GM12874 (cell line): ENCODE measurements at regions not wholly inside any gene's neighbourhood (a gene's known extent, or its start where the extent isn't known, plus 50 kb on each side); places are given as distances from the start of the nearest gene placed in this dataset.

Experiments
- CTCF ChIP-seq: IDR thresholded peaks from 2 replicates; pipeline ENCODE4 v1.5.1; 2011; ENCODE audit warnings: low read depth, mild to moderate bottlenecking, control low read depth, low read length, moderate library complexity; ENCODE audit not compliant: insufficient read depth

- no peak for TF ChIP-seq CTCF
These were observed 775.4 kb downstream of the TSN start for GRCh38 chr2:122530814-122531213.

DNA sequence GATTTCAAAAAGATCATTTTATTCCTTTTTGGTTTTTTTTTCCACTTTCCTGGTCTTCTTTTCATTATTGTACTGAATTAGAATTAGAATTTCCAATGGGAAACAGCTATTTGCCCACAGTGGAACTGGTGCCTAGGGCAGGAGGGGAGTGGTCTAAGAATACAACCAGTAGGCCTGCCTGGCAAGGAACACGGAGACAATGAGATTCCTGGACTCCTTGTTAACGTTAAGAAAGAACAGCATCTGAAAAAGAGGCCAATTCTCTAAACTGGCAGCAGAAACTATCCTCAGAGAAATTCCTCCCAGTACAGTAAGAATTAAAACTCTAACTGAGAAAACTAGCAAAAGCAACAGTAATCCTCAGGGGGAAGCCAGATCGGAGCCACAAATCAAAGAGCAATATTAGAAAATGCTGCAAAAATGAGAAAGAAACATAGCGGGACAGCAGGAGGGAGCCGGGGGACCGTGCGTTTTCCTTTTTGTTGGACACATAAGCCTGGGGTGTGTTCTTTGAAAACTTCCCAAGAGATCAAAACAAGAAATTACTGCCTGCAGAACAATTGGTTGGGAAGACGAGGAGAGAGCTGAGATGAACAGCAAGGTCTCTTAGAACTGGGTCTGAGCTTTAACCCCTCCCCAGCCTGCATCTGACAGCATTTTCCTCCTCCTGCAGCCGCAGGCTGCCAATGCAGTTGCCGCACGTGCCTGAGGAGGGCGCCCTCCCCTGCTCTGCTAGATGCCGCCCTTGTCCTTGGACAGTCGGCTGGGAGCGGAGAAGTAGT, 776.0 kb downstream of the TSN start:
- TF ChIP-seq CTCF: peak; percentile 62

- no peak for TF ChIP-seq CTCF
These were observed 776.6 kb downstream of the TSN start for GRCh38 chr2:122532072-122532344.

DNA sequence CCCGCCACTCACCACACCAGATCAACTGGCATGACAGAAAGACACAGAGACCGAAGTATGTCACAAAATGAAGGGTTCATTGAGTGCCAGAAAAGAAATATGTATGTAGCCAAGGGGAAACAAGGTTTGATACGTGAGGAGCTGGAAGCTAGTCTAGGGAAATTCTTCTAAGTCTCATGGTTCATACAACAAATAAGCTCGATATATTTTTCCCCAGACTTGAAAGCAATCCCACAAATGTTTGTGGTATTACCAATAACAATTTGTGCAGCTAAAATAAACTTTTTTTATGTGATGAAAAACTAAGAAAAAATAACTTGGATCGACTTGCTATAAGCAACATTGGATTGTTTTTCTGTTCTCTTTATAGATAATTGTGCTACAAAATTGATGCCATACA, 777.0 kb downstream of the TSN start:
- no peak for TF ChIP-seq CTCF

DNA sequence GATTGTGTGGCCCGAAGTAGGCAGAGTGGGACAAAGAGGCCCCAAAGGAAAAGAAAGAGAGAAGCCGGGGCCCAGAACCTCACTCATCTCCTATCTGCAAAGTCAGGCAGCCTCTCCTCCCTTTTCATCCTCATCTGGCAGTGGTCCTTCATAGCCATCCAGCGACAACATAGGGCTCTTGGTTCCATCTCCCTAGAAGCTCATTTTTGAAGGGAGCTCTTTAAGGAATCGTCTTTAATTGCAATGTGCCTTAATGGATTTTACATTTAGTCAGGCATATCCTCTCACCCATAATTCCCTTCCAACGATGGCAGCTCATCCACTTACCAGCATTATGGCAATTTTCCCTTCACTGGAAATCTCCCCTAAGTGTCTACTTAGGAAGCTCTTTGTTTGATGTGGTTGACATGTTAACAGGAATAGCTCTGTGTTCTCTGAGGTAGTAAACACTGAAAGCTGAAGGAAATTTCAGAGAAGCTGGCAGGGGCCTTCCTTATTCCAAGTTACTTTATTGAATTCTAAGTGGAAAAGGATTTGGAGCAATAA, 780.6 kb downstream of the TSN start:
- TF ChIP-seq CTCF: no peak

DNA sequence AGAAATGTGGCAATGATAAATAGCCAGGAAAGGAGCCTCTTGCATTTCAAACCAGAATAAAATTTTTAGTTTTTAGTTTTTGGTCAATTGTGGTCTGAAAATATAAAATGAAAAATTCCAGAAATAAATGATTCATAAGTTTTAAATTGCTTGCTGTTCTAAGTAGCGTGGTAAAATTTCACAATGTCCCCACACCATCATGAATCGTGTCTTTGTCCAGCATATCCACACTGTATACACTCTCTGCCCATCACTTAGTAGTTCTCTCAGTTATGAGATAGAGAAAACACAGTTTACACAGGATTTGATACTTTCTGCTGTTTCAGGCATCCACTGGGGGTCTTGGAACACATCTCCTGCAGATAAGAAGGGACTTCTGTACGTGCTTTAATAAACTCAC, 783.9 kb downstream of the TSN start:
- no peak for TF ChIP-seq CTCF

DNA sequence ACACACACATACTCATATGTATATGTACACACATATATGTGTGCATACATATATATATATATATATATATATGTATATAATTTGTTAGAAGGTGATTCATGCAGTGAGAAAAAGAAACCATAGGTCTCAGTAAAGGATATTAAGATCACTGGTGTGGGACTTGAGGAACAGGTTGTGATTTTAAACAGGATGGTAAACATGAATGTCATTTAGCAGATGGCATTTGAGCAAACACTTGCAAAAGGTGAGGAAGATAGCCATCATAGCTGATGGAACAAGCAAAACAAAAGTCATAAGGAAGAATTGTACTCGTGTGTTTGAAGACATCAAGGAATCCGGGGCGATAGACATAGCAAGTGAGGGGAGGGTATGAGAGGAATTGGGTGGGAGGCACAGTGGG, 784.5 kb downstream of the TSN start:
- TF ChIP-seq CTCF: no peak
